ENCODE measurements at regions not wholly inside any gene's neighbourhood (a gene's known extent, or its start where the extent isn't known, plus 50 kb on each side); places are given as distances from the start of the nearest gene placed in this dataset.
A peak's percentile ranks its signal among the peaks of the same experiment; 100 is the strongest.

DNA sequence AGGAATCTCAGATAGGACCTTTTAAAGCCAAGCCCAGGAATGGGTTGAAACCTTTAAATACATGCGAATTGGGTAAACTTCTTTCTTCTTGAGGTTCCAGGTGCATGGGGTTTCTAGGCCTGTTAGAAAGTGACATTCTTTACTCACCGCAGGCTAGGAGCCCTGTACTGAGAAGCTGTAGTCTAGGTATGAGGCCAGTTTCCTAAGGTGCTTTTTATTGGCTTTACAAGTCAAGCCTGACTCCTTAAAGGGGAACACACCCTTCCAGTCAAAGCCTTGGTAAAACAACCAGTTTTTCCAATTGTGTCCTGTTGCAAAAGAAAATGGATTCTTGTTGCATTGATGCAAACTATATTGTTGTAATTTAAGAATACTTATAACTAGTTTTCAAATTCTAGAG, 76.1 kb upstream of the ATP11B start:
- Histone ChIP-seq H3K4ac (ENCODE audit: low read depth in 1 of 2, low read length in 2 of 2) (no peak overlapping the region), H3K9me3 (ENCODE audit: control insufficient read depth, low read length) (no peaks in the 10 kb centered on the region), H4K8ac (ENCODE audit: low read length) (no peak overlapping the region), H3K14ac (ENCODE audit: low read length in 2 of 2) (no peak overlapping the region), H3K27ac (ENCODE audit: low read length, poor library complexity, severe bottlenecking) (no peak overlapping the region), H2BK15ac (ENCODE audit: low read depth, poor library complexity, severe bottlenecking) (no peak overlapping the region), H3K27me3 (ENCODE audit: control insufficient read depth in 1 of 2, insufficient read depth in 1 of 2, low read length in 2 of 2) (no peaks in the 10 kb centered on the region), H3K36me3 (ENCODE audit: control insufficient read depth in 1 of 2, insufficient read depth in 2 of 2, low read depth in 1 of 2, low read length in 2 of 2) (no peaks in the 10 kb centered on the region), H3K4me1 (ENCODE audit: control insufficient read depth, insufficient read depth, low read depth, low read length) (no peaks in the 10 kb centered on the region), H2AK5ac (ENCODE audit: low read length, severe bottlenecking) (no peak overlapping the region), H4K91ac (ENCODE audit: low read length) (no peak overlapping the region), H3K18ac (ENCODE audit: low read depth in 1 of 2, low read length in 2 of 2) (no peak overlapping the region), H3K4me2 (ENCODE audit: low read length, poor library complexity, severe bottlenecking) (no peak overlapping the region), H2BK12ac (ENCODE audit: low read length in 2 of 2) (no peak overlapping the region), H3K4me3 (ENCODE audit: insufficient read depth in 1 of 2, low read depth in 1 of 2, low read length in 2 of 2) (no peak overlapping the region), H2BK120ac (ENCODE audit: low read depth, low read length) (no peak overlapping the region), H3K79me1 (replicated peaks; ENCODE audit: low read length, poor library complexity, severe bottlenecking) (no peaks in the 10 kb centered on the region), H2BK5ac (ENCODE audit: low read depth, low read length, poor library complexity, severe bottlenecking) (no peak overlapping the region), H3K9ac (ENCODE audit: low read length) (no peak overlapping the region), H2AFZ (ENCODE audit: low read depth, low read length) (no peak overlapping the region), H3K23ac (ENCODE audit: low read length in 2 of 2) (no peak overlapping the region)
- DNase-seq = no peak
- 82% methylated on average over 2 of the region's 2 CpGs for WGBS

DNA sequence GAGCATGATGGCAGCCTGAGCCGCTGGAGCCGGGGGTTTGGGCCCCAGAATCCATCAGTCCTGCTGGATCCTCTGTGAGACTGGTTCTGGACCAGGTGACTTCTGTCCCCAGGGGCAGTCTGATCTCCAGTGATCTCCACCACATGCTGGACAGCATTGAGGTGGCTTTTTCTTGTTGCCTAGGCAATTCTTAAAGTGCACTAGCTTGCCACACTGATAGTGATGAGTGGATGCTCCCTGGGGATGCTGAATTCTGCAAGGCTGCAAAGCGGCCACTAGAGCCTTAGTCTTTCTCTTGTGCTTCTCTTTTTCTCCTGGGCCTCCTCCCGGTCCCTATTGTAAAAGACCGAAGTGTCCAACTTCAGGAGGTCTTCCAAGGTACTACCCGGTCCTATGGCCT, 70.4 kb upstream of the ATP11B start:
- H2AFZ ChIP-seq (ENCODE audit: low read depth, low read length) = no peak overlapping the region
- H2BK12ac ChIP-seq (ENCODE audit: low read length in 2 of 2) = no peak overlapping the region
- no peak overlapping the region for H3K4ac ChIP-seq (ENCODE audit: low read depth in 1 of 2, low read length in 2 of 2)
- H3K18ac ChIP-seq (ENCODE audit: low read depth in 1 of 2, low read length in 2 of 2) = no peak overlapping the region
- H3K4me2 ChIP-seq (ENCODE audit: low read length, poor library complexity, severe bottlenecking) = no peak overlapping the region
- no peaks in the 10 kb centered on the region for H3K9me3 ChIP-seq (ENCODE audit: control insufficient read depth, low read length)
- H3K27ac ChIP-seq (ENCODE audit: low read length, poor library complexity, severe bottlenecking) = no peak overlapping the region
- H3K14ac ChIP-seq (ENCODE audit: low read length in 2 of 2) = no peak overlapping the region
- H4K8ac ChIP-seq (ENCODE audit: low read length) = no peak overlapping the region
- H3K9ac ChIP-seq (ENCODE audit: low read length) = no peak overlapping the region
- H2AK5ac ChIP-seq (ENCODE audit: low read length, severe bottlenecking) = no peak overlapping the region
- H3K4me3 ChIP-seq (ENCODE audit: insufficient read depth in 1 of 2, low read depth in 1 of 2, low read length in 2 of 2) = no peak overlapping the region
- no peak overlapping the region for H2BK15ac ChIP-seq (ENCODE audit: low read depth, poor library complexity, severe bottlenecking)
- no peak for DNase-seq
- H3K23ac ChIP-seq (ENCODE audit: low read length in 2 of 2) = no peak overlapping the region
- WGBS = 91% methylated on average over 6 of the region's 6 CpGs
- no peak overlapping the region for H4K91ac ChIP-seq (ENCODE audit: low read length)
- no peaks in the 10 kb centered on the region for H3K79me1 ChIP-seq (replicated peaks; ENCODE audit: low read length, poor library complexity, severe bottlenecking)
- H2BK5ac ChIP-seq (ENCODE audit: low read depth, low read length, poor library complexity, severe bottlenecking) = no peak overlapping the region
- peaks cover 2 to 9% of the 10 kb centered on the region in 2 experiments for H3K27me3 ChIP-seq (ENCODE audit: control insufficient read depth in 1 of 2, insufficient read depth in 1 of 2, low read length in 2 of 2)
- no peaks in the 10 kb centered on the region for H3K36me3 ChIP-seq (ENCODE audit: control insufficient read depth in 1 of 2, insufficient read depth in 2 of 2, low read depth in 1 of 2, low read length in 2 of 2)
- no peaks in the 10 kb centered on the region for H3K4me1 ChIP-seq (ENCODE audit: control insufficient read depth, insufficient read depth, low read depth, low read length)
- no peak overlapping the region for H2BK120ac ChIP-seq (ENCODE audit: low read depth, low read length)

DNA sequence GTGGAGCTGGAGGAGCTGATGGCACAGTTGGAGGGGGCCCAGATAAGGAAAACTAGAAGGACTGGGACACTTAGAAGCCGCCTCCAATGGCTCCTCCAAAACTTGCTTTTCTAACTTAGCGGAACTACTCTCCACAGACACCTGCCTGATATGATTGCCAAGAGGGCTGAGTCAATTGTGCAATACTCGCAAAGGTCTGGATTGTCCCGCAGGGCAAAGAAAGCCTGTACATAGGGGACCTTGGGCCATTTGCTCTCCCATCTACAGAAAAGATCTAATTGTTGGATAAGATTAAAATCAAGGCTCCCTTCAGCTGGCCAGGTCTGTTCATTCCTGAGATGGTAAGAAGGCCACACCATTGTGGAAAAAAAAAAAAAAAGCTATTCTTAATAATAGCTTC, 69.7 kb upstream of the ATP11B start:
- H3K4me1 ChIP-seq (ENCODE audit: control insufficient read depth, insufficient read depth, low read depth, low read length) = no peaks in the 10 kb centered on the region
- H2BK120ac ChIP-seq (ENCODE audit: low read depth, low read length) = no peak overlapping the region
- H3K27me3 ChIP-seq (ENCODE audit: control insufficient read depth in 1 of 2, insufficient read depth in 1 of 2, low read length in 2 of 2) = peaks cover 2 to 9% of the 10 kb centered on the region in 2 experiments
- H2BK5ac ChIP-seq (ENCODE audit: low read depth, low read length, poor library complexity, severe bottlenecking) = no peak overlapping the region
- H3K4me2 ChIP-seq (ENCODE audit: low read length, poor library complexity, severe bottlenecking) = no peak overlapping the region
- H2BK15ac ChIP-seq (ENCODE audit: low read depth, poor library complexity, severe bottlenecking) = no peak overlapping the region
- H4K91ac ChIP-seq (ENCODE audit: low read length) = no peak overlapping the region
- no peak overlapping the region for H3K27ac ChIP-seq (ENCODE audit: low read length, poor library complexity, severe bottlenecking)
- no peak overlapping the region for H2BK12ac ChIP-seq (ENCODE audit: low read length in 2 of 2)
- H2AK5ac ChIP-seq (ENCODE audit: low read length, severe bottlenecking) = no peak overlapping the region
- DNase-seq = no peak
- H3K36me3 ChIP-seq (ENCODE audit: control insufficient read depth in 1 of 2, insufficient read depth in 2 of 2, low read depth in 1 of 2, low read length in 2 of 2) = no peaks in the 10 kb centered on the region
- H3K14ac ChIP-seq (ENCODE audit: low read length in 2 of 2) = no peak overlapping the region
- no peak overlapping the region for H4K8ac ChIP-seq (ENCODE audit: low read length)
- no peak overlapping the region for H3K4me3 ChIP-seq (ENCODE audit: insufficient read depth in 1 of 2, low read depth in 1 of 2, low read length in 2 of 2)
- no peak overlapping the region for H3K4ac ChIP-seq (ENCODE audit: low read depth in 1 of 2, low read length in 2 of 2)
- H3K79me1 ChIP-seq (replicated peaks; ENCODE audit: low read length, poor library complexity, severe bottlenecking) = no peaks in the 10 kb centered on the region
- WGBS = 100% methylated on average over 3 of the region's 4 CpGs
- H2AFZ ChIP-seq (ENCODE audit: low read depth, low read length) = no peak overlapping the region
- H3K23ac ChIP-seq (ENCODE audit: low read length in 2 of 2) = no peak overlapping the region
- no peak overlapping the region for H3K9ac ChIP-seq (ENCODE audit: low read length)
- H3K18ac ChIP-seq (ENCODE audit: low read depth in 1 of 2, low read length in 2 of 2) = no peak overlapping the region
- no peaks in the 10 kb centered on the region for H3K9me3 ChIP-seq (ENCODE audit: control insufficient read depth, low read length)

DNA sequence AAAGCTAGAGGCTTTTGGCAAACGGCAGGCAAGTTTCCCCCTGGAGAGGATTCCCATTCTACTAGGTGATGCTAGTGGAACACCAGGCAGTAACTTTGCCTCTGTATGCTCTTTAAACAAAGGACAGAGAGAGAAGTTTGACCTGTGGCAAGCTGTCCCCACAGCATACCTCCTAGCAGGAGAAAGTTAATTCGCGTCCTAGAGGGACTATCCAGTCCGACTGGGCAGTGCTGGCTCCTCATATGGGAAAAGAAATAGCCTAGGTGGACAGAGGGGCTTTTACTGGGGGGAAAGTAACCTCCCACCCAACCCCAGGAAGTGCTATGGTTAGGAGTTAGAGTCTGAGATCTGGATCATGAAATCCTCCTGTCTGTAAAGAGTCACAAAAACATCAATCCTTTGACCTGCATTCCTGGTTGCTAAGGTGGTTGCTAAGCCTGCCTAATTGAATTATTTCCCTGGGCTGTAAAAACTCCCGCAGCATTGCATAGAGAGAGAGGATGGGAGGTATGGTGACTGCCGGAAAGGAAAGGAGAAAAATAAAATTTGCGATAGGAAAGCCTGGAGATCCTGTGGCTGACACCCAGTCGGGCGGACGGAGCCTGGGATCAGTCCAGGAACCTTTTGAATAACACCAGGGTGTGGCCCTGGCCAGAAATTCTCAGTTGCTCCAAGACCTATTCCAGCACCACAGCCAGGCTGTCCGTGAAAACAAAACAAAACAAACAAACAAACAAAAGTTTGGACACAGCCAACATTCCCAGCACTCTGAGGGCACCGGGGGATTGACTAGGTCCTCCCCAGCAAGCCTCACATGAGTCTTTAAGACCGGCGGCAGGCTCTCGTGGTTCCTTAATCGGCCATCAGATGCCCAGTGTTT, 67.7 kb upstream of the ATP11B start:
- Histone ChIP-seq H2BK120ac (ENCODE audit: low read depth, low read length) (no peak overlapping the region), H2BK15ac (ENCODE audit: low read depth, poor library complexity, severe bottlenecking) (no peak overlapping the region), H3K9ac (ENCODE audit: low read length) (peak overlapping the region; percentile 73), H3K4ac (ENCODE audit: low read depth in 1 of 2, low read length in 2 of 2) (no peak overlapping the region), H3K4me1 (ENCODE audit: control insufficient read depth, insufficient read depth, low read depth, low read length) (no peaks in the 10 kb centered on the region), H3K4me2 (ENCODE audit: low read length, poor library complexity, severe bottlenecking) (peak overlapping the region; percentile 0), H2BK12ac (ENCODE audit: low read length in 2 of 2) (no peak overlapping the region), H3K14ac (ENCODE audit: low read length in 2 of 2) (no peak overlapping the region), H3K79me1 (replicated peaks; ENCODE audit: low read length, poor library complexity, severe bottlenecking) (no peaks in the 10 kb centered on the region), H3K9me3 (ENCODE audit: control insufficient read depth, low read length) (no peaks in the 10 kb centered on the region), H4K91ac (ENCODE audit: low read length) (no peak overlapping the region), H2BK5ac (ENCODE audit: low read depth, low read length, poor library complexity, severe bottlenecking) (no peak overlapping the region), H2AK5ac (ENCODE audit: low read length, severe bottlenecking) (no peak overlapping the region), H3K27ac (ENCODE audit: low read length, poor library complexity, severe bottlenecking) (no peak overlapping the region), H3K18ac (ENCODE audit: low read depth in 1 of 2, low read length in 2 of 2) (no peak overlapping the region), H3K23ac (ENCODE audit: low read length in 2 of 2) (no peak overlapping the region), H3K36me3 (ENCODE audit: control insufficient read depth in 1 of 2, insufficient read depth in 2 of 2, low read depth in 1 of 2, low read length in 2 of 2) (no peaks in the 10 kb centered on the region), H3K4me3 (ENCODE audit: insufficient read depth in 1 of 2, low read depth in 1 of 2, low read length in 2 of 2) (peak overlapping the region in 1 of 2 experiments; percentile 74), H4K8ac (ENCODE audit: low read length) (no peak overlapping the region), H3K27me3 (ENCODE audit: control insufficient read depth in 1 of 2, insufficient read depth in 1 of 2, low read length in 2 of 2) (peaks cover 2 to 9% of the 10 kb centered on the region in 2 experiments), H2AFZ (ENCODE audit: low read depth, low read length) (no peak overlapping the region)
- WGBS = 45% methylated on average over 13 of the region's 16 CpGs
- DNase-seq = no peak
